HG03175 (cell line): ENCODE measurements at regions not wholly inside any gene's neighbourhood (a gene's known extent, or its start where the extent isn't known, plus 50 kb on each side); places are given as distances from the start of the nearest gene placed in this dataset.

Experiments
- ATAC-seq: cut with Tn5 transposase; IDR thresholded peaks from one replicate; pipeline ENCODE4 v1.9.1; 2021; ENCODE audit warnings: mild to moderate bottlenecking, moderate library complexity; ENCODE audit not compliant: unreplicated experiment

DNA sequence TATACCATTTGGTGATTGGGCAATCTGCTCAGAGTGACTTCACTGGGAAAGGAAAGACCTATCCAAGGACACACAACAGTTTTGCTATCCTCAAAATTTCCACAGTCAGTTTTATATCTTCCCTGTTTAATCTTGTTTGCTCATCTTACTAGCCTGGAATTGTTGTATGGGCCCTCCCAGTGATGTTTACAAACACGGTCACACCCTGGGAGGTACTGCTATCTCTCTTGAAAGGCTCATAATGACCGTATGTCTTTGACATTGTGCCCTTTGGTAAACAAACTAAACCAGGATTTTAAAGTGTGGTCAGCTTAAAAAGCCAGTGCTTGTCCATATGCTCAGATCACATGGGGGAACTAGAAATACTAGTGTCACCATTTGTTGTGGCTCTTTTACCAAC, 277.0 kb downstream of the CDH2 start:
- ATAC-seq: no peak

DNA sequence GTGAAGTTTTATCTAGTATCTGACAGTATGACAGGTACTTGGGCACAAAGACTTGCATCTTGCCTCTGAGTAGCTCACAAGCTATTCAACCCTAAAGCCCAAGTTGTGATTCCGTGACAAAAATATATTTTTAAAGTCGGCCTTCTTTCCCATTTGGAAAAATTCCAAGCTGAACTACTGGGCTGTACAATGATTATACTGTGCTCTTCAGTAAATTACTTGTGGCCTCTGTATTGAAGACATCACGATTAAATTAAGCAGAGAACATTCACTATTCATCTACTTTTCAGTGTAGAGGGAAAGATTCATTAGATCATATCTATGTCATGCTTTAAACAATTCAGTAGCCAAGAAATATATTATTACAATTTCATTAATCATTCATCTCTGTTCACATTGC, 282.2 kb downstream of the CDH2 start:
- ATAC-seq: no peak

- ATAC-seq: no peak
These were observed 289.0 kb downstream of the CDH2 start for GRCh38 chr18:27887711-27888495.

DNA sequence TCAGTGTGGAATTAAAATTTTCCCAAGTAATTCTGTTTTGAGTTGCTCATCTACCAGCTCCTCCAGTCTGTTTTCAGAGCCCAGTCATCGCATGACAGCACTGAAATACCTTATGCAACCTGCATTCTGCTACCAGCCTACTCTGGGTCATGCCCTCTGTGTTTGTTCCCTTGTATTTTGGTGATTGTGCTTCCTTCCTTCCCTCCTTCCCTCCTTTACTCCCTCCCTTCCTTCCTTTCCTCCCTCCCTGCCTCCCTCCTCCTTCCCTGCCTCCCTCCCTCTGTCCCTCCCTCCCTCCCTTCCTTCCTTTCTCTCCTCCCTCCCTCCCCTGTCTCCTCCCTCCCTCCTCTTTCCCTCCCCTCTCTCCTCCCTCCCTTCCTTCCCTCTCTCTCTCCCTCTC, 289.6 kb downstream of the CDH2 start:
- no peak for ATAC-seq

GRCh38 chr18:27879540-27879939, 297.4 kb downstream of the CDH2 start:
- ATAC-seq: no peak

DNA sequence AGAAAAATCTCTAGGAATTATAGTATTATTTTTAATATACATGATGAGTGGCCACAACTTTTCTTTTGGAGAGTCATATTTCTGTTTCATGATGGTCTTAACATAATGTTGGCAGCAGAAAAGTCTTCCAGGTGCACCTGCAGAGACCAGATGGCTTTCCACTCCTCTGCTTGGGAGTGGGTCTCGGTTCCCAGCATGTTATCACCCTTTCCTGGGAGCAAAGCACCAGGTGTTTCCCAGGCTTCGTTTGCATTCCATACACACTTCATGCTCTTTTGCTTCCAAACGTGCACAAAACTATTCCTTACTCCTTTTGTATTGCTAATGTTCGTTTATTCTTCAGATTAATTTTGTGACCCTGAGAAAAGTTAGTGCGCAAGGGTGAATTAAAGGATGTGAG, 305.2 kb downstream of the CDH2 start:
- no peak for ATAC-seq

- ATAC-seq: no peak
These were observed 307.2 kb downstream of the CDH2 start for GRCh38 chr18:27869735-27870134.

GRCh38 chr18:27865431-27865830, 311.5 kb downstream of the CDH2 start:
- no peak for ATAC-seq

- ATAC-seq: no peak
These were observed 313.0 kb downstream of the CDH2 start for GRCh38 chr18:27863780-27864430.

DNA sequence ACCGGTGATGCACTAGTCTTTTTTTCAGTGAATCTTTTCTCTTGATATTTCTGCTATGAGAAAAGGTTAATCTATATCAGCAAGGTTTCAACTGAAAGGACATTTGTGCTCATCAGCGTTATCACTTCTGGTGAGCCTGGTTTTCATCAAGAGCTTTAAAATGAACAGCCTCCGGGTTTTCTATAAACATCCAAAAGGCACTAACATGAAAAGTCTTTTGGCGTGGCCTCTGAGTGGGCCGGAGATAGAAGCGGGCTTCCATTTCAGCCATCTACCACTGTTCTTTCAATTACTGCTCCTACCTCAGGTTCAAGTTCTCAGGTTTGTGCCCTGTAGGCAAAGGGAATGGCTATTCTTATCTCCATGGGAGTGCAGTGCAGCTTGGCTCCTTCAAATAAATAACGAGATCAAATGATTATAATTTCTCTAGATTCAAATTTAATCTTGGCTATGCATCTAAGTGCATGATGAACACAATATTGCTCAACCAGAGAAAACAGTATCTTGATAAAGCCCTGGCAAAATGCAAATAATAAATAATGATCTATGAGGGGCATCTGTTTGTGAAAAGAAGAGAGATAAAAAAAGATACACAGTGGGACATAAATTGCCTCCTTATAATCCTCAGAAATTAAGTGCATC, 314.8 kb downstream of the CDH2 start:
- no peak for ATAC-seq

- no peak for ATAC-seq
These were observed 315.4 kb downstream of the CDH2 start for GRCh38 chr18:27861539-27861938.

DNA sequence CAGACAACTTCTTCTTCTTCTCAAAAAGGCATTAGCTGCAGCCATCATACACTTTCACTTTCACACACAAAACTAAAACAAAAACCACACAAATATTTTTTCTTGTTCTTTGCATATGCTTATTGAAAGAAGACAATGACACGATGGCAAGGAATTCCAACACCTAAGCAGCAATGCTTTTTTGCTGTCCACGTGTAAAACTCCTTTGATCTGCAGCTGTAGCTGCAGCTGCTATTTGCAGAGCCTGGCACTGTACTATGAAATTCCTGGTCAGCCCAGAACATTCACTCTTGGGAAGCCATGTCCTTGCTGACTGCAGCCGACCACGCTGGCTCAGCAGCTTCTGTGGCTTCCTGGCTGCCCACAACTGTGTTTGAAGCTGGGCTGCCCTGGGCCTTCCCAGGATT, 316.2 kb downstream of the CDH2 start:
- ATAC-seq: no peak

GRCh38 chr18:27860011-27860410, 316.9 kb downstream of the CDH2 start:
- ATAC-seq: no peak

- ATAC-seq: no peak
These were observed 320.1 kb downstream of the CDH2 start for GRCh38 chr18:27856820-27857219.

- ATAC-seq: no peak
These were observed 321.4 kb downstream of the CDH2 start for GRCh38 chr18:27855486-27855885.

GRCh38 chr18:27854631-27855030, 322.3 kb downstream of the CDH2 start:
- no peak for ATAC-seq

DNA sequence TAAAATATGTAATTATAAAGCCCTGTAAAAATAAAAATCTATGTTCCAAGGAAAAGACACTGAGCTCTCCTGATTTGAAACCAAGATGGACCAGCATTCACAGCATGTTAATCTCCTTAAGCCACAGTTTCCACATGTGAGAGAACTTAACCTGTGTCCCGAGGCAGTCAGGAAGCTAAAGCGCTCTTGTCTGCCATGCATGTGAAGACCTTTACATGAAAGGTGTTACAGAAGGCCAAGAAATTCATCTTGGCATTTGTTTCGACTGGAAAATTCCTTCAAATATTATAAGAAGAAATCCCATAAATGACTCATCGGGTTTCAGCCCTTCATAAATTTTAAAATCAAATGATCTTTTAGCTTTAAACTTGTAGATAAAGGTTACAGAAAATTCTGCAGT, 328.6 kb downstream of the CDH2 start:
- no peak for ATAC-seq

DNA sequence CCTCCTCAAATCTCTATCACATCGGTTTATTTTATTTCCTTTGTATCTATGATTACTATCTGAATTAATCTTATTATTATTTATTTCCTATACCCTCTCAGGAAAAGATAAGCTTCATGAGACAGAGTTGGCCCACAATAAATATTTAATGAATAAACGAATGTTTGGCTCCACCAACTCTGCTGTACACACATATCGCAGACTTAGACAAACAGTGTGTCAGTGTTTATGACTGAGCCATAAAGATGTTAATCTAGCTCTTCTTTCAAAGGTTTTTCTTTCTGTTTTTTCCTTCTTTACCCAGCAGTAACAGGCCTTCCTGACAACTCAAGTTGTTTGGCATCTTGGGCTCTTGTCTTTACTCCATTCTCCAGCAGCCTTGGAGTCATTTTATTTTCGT, 329.5 kb downstream of the CDH2 start:
- ATAC-seq: no peak

- ATAC-seq: no peak
These were observed 331.0 kb downstream of the CDH2 start for GRCh38 chr18:27845897-27846296.

- no peak for ATAC-seq
These were observed 332.9 kb downstream of the CDH2 start for GRCh38 chr18:27843783-27844777.

- ATAC-seq: no peak
These were observed 337.8 kb downstream of the CDH2 start for GRCh38 chr18:27839141-27839540.
